Testis (tissue), 2 donors: ENCODE measurements at regions not wholly inside any gene's neighbourhood (a gene's known extent, or its start where the extent isn't known, plus 50 kb on each side); places are given as distances from the start of the nearest gene placed in this dataset.

Source experiments
- POLR2A ChIP-seq: fragments of 450-650 bp; IDR thresholded peaks from one replicate; pipeline ENCODE4 v1.6.1; 2017; ENCODE audit warnings: antibody characterized with exemption, mild to moderate bottlenecking, moderate library complexity
- TF ChIP-seq, protein P1 (sequence below), 3 experiments: fragments of 450-650 bp in 2 of 3; fragments of 200-600 bp in 1 of 3; sonication (generic) in 1 of 3; IDR thresholded peaks; one replicate each; pipeline ENCODE4 v1.5.1; 2016 to 2019; ENCODE audit warnings: antibody characterized with exemption in 3 of 3, mild to moderate bottlenecking in 2 of 3, moderate library complexity in 1 of 3

DNA sequence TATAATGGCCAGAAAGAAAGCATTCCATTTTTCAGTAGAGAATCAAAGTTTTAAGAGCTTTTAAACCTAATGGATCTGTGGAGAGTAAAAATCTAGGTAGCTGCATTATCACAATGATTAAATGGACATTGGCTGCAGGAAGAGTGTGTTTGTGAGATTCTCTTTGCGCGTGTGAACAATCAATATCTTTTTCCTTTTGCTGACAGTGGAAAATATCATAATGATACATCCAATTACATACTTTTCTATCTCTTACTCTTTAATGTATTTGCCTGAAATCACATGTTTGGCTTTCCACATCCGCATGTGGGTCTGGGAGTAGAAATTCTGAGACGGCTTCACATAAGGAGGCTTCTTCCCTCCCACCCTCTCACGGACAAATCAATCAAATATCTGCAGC, 69.8 kb upstream of the DUSP22 start:
- no peak for TF ChIP-seq POLR2A
- TF ChIP-seq, protein P1, sequence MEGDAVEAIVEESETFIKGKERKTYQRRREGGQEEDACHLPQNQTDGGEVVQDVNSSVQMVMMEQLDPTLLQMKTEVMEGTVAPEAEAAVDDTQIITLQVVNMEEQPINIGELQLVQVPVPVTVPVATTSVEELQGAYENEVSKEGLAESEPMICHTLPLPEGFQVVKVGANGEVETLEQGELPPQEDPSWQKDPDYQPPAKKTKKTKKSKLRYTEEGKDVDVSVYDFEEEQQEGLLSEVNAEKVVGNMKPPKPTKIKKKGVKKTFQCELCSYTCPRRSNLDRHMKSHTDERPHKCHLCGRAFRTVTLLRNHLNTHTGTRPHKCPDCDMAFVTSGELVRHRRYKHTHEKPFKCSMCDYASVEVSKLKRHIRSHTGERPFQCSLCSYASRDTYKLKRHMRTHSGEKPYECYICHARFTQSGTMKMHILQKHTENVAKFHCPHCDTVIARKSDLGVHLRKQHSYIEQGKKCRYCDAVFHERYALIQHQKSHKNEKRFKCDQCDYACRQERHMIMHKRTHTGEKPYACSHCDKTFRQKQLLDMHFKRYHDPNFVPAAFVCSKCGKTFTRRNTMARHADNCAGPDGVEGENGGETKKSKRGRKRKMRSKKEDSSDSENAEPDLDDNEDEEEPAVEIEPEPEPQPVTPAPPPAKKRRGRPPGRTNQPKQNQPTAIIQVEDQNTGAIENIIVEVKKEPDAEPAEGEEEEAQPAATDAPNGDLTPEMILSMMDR (IDR thresholded peaks at IDR 0.05): no peak
